ENCODE measurements at regions not wholly inside any gene's neighbourhood (a gene's known extent, or its start where the extent isn't known, plus 50 kb on each side); places are given as distances from the start of the nearest gene placed in this dataset.

GRCh38 chr1:82555501-82555900 is 754.8 kb downstream of the ADGRL2 start:
- no peaks in the 10 kb centered on the region for H3K36me3 Mint-ChIP-seq (ENCODE audit: unreplicated experiment)
- H3K9me3 Mint-ChIP-seq (ENCODE audit: unreplicated experiment) = no peaks in the 10 kb centered on the region
- no peak overlapping the region for H3K27ac Mint-ChIP-seq (ENCODE audit: unreplicated experiment)
- H3K27me3 Mint-ChIP-seq (ENCODE audit: unreplicated experiment) = no peaks in the 10 kb centered on the region
- H3K4me3 Mint-ChIP-seq (ENCODE audit: unreplicated experiment) = no peak overlapping the region
- no peak for DNase-seq (ENCODE audit: extremely low spot score, unreplicated experiment)
- no peaks in the 10 kb centered on the region for H3K4me1 Mint-ChIP-seq (ENCODE audit: unreplicated experiment)
- no peak for TF ChIP-seq CTCF (IDR thresholded peaks at IDR 0.05)

GRCh38 chr1:82549841-82550240 is 749.1 kb downstream of the ADGRL2 start:
- no peaks in the 10 kb centered on the region for H3K27me3 Mint-ChIP-seq (ENCODE audit: unreplicated experiment)
- H3K27ac Mint-ChIP-seq (ENCODE audit: unreplicated experiment) = no peak overlapping the region
- no peaks in the 10 kb centered on the region for H3K36me3 Mint-ChIP-seq (ENCODE audit: unreplicated experiment)
- TF ChIP-seq CTCF (IDR thresholded peaks at IDR 0.05) = no peak
- no peak for DNase-seq (ENCODE audit: extremely low spot score, unreplicated experiment)
- no peak overlapping the region for H3K4me3 Mint-ChIP-seq (ENCODE audit: unreplicated experiment)
- H3K4me1 Mint-ChIP-seq (ENCODE audit: unreplicated experiment) = no peaks in the 10 kb centered on the region
- peaks cover 7% of the 10 kb centered on the region for H3K9me3 Mint-ChIP-seq (ENCODE audit: unreplicated experiment)

GRCh38 chr1:82542766-82543165 is 742.0 kb downstream of the ADGRL2 start:
- Mint-ChIP-seq H3K4me1 (ENCODE audit: unreplicated experiment) (no peaks in the 10 kb centered on the region), H3K36me3 (ENCODE audit: unreplicated experiment) (peaks cover 7% of the 10 kb centered on the region), H3K27ac (ENCODE audit: unreplicated experiment) (no peak overlapping the region), H3K4me3 (ENCODE audit: unreplicated experiment) (no peak overlapping the region), H3K27me3 (ENCODE audit: unreplicated experiment) (no peaks in the 10 kb centered on the region), H3K9me3 (ENCODE audit: unreplicated experiment) (peaks cover 43% of the 10 kb centered on the region)
- TF ChIP-seq CTCF (IDR thresholded peaks at IDR 0.05) = no peak
- no peak for DNase-seq (ENCODE audit: extremely low spot score, unreplicated experiment)

- Mint-ChIP-seq H3K9me3 (ENCODE audit: unreplicated experiment) (peaks cover 43% of the 10 kb centered on the region), H3K4me3 (ENCODE audit: unreplicated experiment) (no peak overlapping the region)
Measured at GRCh38 chr1:82542141-82542540, 741.4 kb downstream of the ADGRL2 start.

GRCh38 chr1:82540006-82540405 is 739.3 kb downstream of the ADGRL2 start:
- H3K36me3 Mint-ChIP-seq (ENCODE audit: unreplicated experiment) = peaks cover 7% of the 10 kb centered on the region
- TF ChIP-seq CTCF (IDR thresholded peaks at IDR 0.05) = no peak
- H3K27ac Mint-ChIP-seq (ENCODE audit: unreplicated experiment) = no peak overlapping the region
- H3K4me3 Mint-ChIP-seq (ENCODE audit: unreplicated experiment) = no peak overlapping the region
- H3K9me3 Mint-ChIP-seq (ENCODE audit: unreplicated experiment) = peaks cover 37% of the 10 kb centered on the region
- no peak for DNase-seq (ENCODE audit: extremely low spot score, unreplicated experiment)
- H3K4me1 Mint-ChIP-seq (ENCODE audit: unreplicated experiment) = no peaks in the 10 kb centered on the region
- no peaks in the 10 kb centered on the region for H3K27me3 Mint-ChIP-seq (ENCODE audit: unreplicated experiment)

More at GRCh38 chr1:82542141-82542540, 741.4 kb downstream of the ADGRL2 start:
- Mint-ChIP-seq H3K36me3 (ENCODE audit: unreplicated experiment) (peaks cover 7% of the 10 kb centered on the region), H3K4me1 (ENCODE audit: unreplicated experiment) (no peaks in the 10 kb centered on the region), H3K27ac (ENCODE audit: unreplicated experiment) (no peak overlapping the region), H3K27me3 (ENCODE audit: unreplicated experiment) (no peaks in the 10 kb centered on the region)
- TF ChIP-seq CTCF (IDR thresholded peaks at IDR 0.05) = no peak
- DNase-seq (ENCODE audit: extremely low spot score, unreplicated experiment) = no peak

Data from osteocyte (in vitro differentiated cells).